CD4-positive, alpha-beta T cell (primary cell): ENCODE measurements at regions not wholly inside any gene's neighbourhood (a gene's known extent, or its start where the extent isn't known, plus 50 kb on each side); places are given as distances from the start of the nearest gene placed in this dataset.

ENCODE experiments used
- ATAC-seq: fragments of 200-7000 bp; cut with Tn5 transposase; one replicate; pipeline ENCODE4 v1.10.0; 2022; ENCODE audit warnings: mild to moderate bottlenecking; ENCODE audit not compliant: poor library complexity
- CTCF ChIA-PET: fragments of 350-600 bp; sonication (Branson Sonifier 250); formaldehyde crosslinking; loops from one replicate; lab custom pipeline; 2021; ENCODE audit warnings: antibody characterized with exemption, inconsistent platforms; lab: Charles Lee
- POLR2A ChIA-PET: fragments of 350-600 bp; sonication (Branson Sonifier 250); formaldehyde crosslinking; loops from one replicate; lab custom pipeline; 2021; ENCODE audit warnings: antibody characterized with exemption, inconsistent platforms; lab: Charles Lee
- DNase-seq, 14 experiments: peaks; one replicate each; pipeline ENCODE4 v3.0.0-alpha.2; 2013 to 2020; ENCODE audit warnings: mixed read lengths in 2 of 14
- H3K27ac ChIP-seq, 2 donors: one replicate each; pipeline versions ENCODE4 v1.5.1 to v1.7.0; 2013; ENCODE audit warnings: low read length in 2 of 2, low read depth in 1 of 2, mild to moderate bottlenecking in 1 of 2
- H3K27me3 ChIP-seq, 2 experiments: 1 replicate in 1 of 2; 2 replicates in 1 of 2; pipeline versions ENCODE4 v1.6.1 to v1.7.0; 2013; ENCODE audit warnings: low read length in 2 of 2, control low read depth in 1 of 2, mild to moderate bottlenecking in 1 of 2, moderate library complexity in 1 of 2; ENCODE audit not compliant: insufficient read depth in 2 of 2, control insufficient read depth in 1 of 2
- H3K36me3 ChIP-seq: one replicate; pipeline ENCODE4 v1.6.1; 2013; ENCODE audit warnings: low read length, control low read depth; ENCODE audit not compliant: insufficient read depth
- H3K4me1 ChIP-seq: one replicate; pipeline ENCODE4 v1.6.1; 2013; ENCODE audit warnings: low read length, control low read depth; ENCODE audit not compliant: insufficient read depth
- H3K4me3 ChIP-seq: one replicate; pipeline ENCODE4 v1.5.1; 2013; ENCODE audit warnings: mild to moderate bottlenecking, low read length, moderate library complexity
- H3K9me3 ChIP-seq, 2 experiments: 1 replicate in 1 of 2; 2 replicates in 1 of 2; pipeline versions ENCODE4 v1.6.1 to v1.7.0; 2013; ENCODE audit warnings: low read length in 2 of 2, mild to moderate bottlenecking in 2 of 2, control low read depth in 1 of 2, moderate library complexity in 1 of 2; ENCODE audit not compliant: control insufficient read depth in 1 of 2, insufficient read depth in 1 of 2
- H3K27ac Mint-ChIP-seq: one replicate; pipeline ENCODE4 v1.8.0; 2020; ENCODE audit warnings: mixed read lengths
- H3K27me3 Mint-ChIP-seq: one replicate; pipeline ENCODE4 v1.8.0; 2021; ENCODE audit warnings: mixed read lengths
- H3K36me3 Mint-ChIP-seq: one replicate; pipeline ENCODE4 v1.8.0; 2021; ENCODE audit warnings: low read depth, mixed read lengths
- H3K4me1 Mint-ChIP-seq: one replicate; pipeline ENCODE4 v1.8.0; 2021; ENCODE audit warnings: low read depth, mixed read lengths
- H3K4me3 Mint-ChIP-seq: one replicate; pipeline ENCODE4 v1.8.0; 2020; ENCODE audit warnings: mild to moderate bottlenecking, mixed read lengths
- H3K9me3 Mint-ChIP-seq: one replicate; pipeline ENCODE4 v1.8.0; 2020; ENCODE audit warnings: mixed read lengths
- CTCF ChIP-seq: fragments of 200-600 bp; IDR thresholded peaks from one replicate; pipeline ENCODE4 v1.8.0; 2022; ENCODE audit warnings: antibody characterized with exemption, mild to moderate bottlenecking
- intact Hi-C, 2 experiments: fragments of 100-400 bp; cut with DNase I in 1 of 2; cut with micrococcal nuclease in 1 of 2; formaldehyde crosslinking; loops; one replicate each; pipeline versions ENCODE4 v1.15.1 to v1.9.0; 2023 to 2025; cut with DNase I, micrococcal nuclease

GRCh38 chr5:58087905-58088304, 372.0 kb downstream of the PLK2 start:
- Histone ChIP-seq H3K9me3 (no peaks in the 10 kb centered on the region), H3K36me3 (no peaks in the 10 kb centered on the region), H3K4me3 (no peak overlapping the region), H3K27ac (no peak overlapping the region), H3K4me1 (no peaks in the 10 kb centered on the region), H3K27me3 (no peaks in the 10 kb centered on the region)
- no peak for ATAC-seq
- Mint-ChIP-seq H3K36me3 (no peaks in the 10 kb centered on the region), H3K4me3 (no peak overlapping the region), H3K4me1 (no peaks in the 10 kb centered on the region), H3K27me3 (no peaks in the 10 kb centered on the region), H3K27ac (no peak overlapping the region), H3K9me3 (no peaks in the 10 kb centered on the region)
- ChIA-PET CTCF (no interaction called here), POLR2A (no interaction called here)
- DNase-seq, result no peak
- TF ChIP-seq CTCF, result no peak
- intact Hi-C loops, result no loop called here

GRCh38 chr5:58087123-58087522, 372.8 kb downstream of the PLK2 start:
- Mint-ChIP-seq H3K4me3 (no peak overlapping the region), H3K36me3 (no peaks in the 10 kb centered on the region), H3K27me3 (no peaks in the 10 kb centered on the region), H3K4me1 (no peaks in the 10 kb centered on the region), H3K27ac (no peak overlapping the region), H3K9me3 (no peaks in the 10 kb centered on the region)
- Histone ChIP-seq H3K36me3 (no peaks in the 10 kb centered on the region), H3K27ac (no peak overlapping the region), H3K27me3 (no peaks in the 10 kb centered on the region), H3K4me3 (no peak overlapping the region), H3K4me1 (no peaks in the 10 kb centered on the region), H3K9me3 (no peaks in the 10 kb centered on the region)
- TF ChIP-seq CTCF, result no peak
- ATAC-seq, result no peak
- ChIA-PET POLR2A (no interaction called here), CTCF (no interaction called here)
- intact Hi-C loops, result no loop called here
- DNase-seq, result no peak

GRCh38 chr5:58085800-58086199, 374.1 kb downstream of the PLK2 start:
- ChIA-PET CTCF (no interaction called here), POLR2A (no interaction called here)
- Mint-ChIP-seq H3K36me3 (no peaks in the 10 kb centered on the region), H3K27me3 (no peaks in the 10 kb centered on the region), H3K4me3 (no peak overlapping the region), H3K27ac (no peak overlapping the region), H3K9me3 (no peaks in the 10 kb centered on the region), H3K4me1 (no peaks in the 10 kb centered on the region)
- no peaks in the 10 kb centered on the region for H3K36me3 ChIP-seq
- intact Hi-C loops, result no loop called here
- no peaks in the 10 kb centered on the region for H3K27me3 ChIP-seq
- no peaks in the 10 kb centered on the region for H3K9me3 ChIP-seq
- no peaks in the 10 kb centered on the region for H3K4me1 ChIP-seq
- no peak overlapping the region for H3K4me3 ChIP-seq
- no peak for TF ChIP-seq CTCF
- no peak overlapping the region for H3K27ac ChIP-seq
- ATAC-seq, result no peak
- no peak for DNase-seq
